HG03064 (cell line): ENCODE measurements at regions not wholly inside any gene's neighbourhood (a gene's known extent, or its start where the extent isn't known, plus 50 kb on each side); places are given as distances from the start of the nearest gene placed in this dataset.

ENCODE experiments used
- ATAC-seq: cut with Tn5 transposase; IDR thresholded peaks from one replicate; pipeline ENCODE4 v1.9.1; 2021; ENCODE audit warnings: low read depth; ENCODE audit not compliant: unreplicated experiment

- ATAC-seq = no peak
Measured at GRCh38 chr6:101286146-101286545, 107.4 kb upstream of the GRIK2 start.

- ATAC-seq = no peak
Measured at GRCh38 chr6:101290346-101290745, 103.2 kb upstream of the GRIK2 start.

- ATAC-seq = no peak
Measured at GRCh38 chr6:101294051-101294638, 99.4 kb upstream of the GRIK2 start.

GRCh38 chr6:101294676-101295075 lies 98.8 kb upstream of the GRIK2 start:
- ATAC-seq = no peak

- ATAC-seq = no peak
Measured at GRCh38 chr6:101296169-101296960, 97.1 kb upstream of the GRIK2 start.

GRCh38 chr6:101302593-101302992 lies 90.9 kb upstream of the GRIK2 start:
- ATAC-seq = no peak

- no peak for ATAC-seq
Measured at GRCh38 chr6:101303495-101303894, 90.0 kb upstream of the GRIK2 start.

GRCh38 chr6:101312652-101313051 lies 80.9 kb upstream of the GRIK2 start:
- no peak for ATAC-seq

GRCh38 chr6:101322921-101323320 lies 70.6 kb upstream of the GRIK2 start:
- ATAC-seq = no peak

GRCh38 chr6:101326411-101326810 lies 67.1 kb upstream of the GRIK2 start:
- ATAC-seq = no peak

- no peak for ATAC-seq
Measured at GRCh38 chr6:101341926-101342325, 51.6 kb upstream of the GRIK2 start.
